HG03159 (cell line): ENCODE measurements at regions not wholly inside any gene's neighbourhood (a gene's known extent, or its start where the extent isn't known, plus 50 kb on each side); places are given as distances from the start of the nearest gene placed in this dataset.
"Not testable (repeated sequence)": the region's sequence is repeated elsewhere in the genome, so short reads cannot be mapped to it uniquely, and the experiment has no call there.

Experiments used
- ATAC-seq: cut with Tn5 transposase; IDR thresholded peaks from one replicate; pipeline ENCODE4 v1.9.1; 2021; ENCODE audit warnings: mild to moderate bottlenecking, moderate library complexity; ENCODE audit not compliant: unreplicated experiment

DNA sequence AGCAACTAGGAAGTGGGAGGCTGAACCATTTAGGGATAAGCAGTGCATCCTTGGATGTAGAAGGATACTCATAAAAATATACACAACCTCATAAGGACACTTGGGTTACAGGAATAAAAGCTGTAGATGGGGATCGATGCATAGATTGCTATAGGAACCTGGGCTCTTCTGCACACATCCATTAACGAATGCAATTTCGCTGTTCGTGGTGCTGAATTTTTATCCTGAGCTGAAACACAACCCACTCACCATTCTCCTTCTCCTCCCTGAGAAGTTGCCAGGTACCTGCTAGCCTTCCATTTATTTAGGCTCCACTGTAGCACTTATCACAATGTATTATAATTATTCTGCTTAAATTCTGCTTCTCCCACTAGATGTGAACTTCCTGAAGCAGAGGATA lies 320.6 kb upstream of the BRINP1 start:
- no peak for ATAC-seq

- ATAC-seq = no peak
Observed at GRCh38 chr9:119688547-119688946, 319.3 kb upstream of the BRINP1 start.

DNA sequence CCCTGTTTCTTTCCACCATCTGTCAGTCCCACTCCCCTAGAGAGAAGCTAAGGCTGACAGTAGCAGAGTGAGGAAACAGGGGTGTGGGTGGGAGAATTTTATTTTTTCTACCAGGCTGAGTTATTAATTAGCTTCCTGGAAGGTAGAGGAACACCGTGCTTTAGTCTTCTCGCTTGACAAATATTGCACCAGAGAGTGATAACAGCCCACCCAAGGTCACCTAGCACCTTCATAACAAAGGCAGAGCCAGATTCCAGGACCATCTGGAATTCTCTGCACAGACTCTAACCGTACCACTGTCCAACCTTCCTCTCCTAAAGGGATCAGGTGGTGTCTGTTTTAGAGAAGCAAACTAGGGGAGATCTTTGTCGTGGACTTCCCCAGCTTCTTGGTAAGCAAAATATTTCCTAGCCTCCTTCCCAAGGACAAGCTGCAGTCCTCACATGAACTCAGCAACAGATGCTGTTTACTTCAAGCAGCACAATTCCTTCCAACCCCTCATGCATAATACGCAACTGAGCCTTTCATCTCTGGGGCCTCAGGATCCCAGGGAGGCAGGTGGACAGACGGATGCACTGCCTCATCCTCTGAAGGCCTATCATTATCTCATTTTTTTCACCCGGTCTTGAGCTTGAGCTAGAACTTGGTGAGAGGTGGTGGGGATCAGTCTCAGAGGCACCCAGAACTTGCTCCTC lies 308.7 kb upstream of the BRINP1 start:
- ATAC-seq = no peak

DNA sequence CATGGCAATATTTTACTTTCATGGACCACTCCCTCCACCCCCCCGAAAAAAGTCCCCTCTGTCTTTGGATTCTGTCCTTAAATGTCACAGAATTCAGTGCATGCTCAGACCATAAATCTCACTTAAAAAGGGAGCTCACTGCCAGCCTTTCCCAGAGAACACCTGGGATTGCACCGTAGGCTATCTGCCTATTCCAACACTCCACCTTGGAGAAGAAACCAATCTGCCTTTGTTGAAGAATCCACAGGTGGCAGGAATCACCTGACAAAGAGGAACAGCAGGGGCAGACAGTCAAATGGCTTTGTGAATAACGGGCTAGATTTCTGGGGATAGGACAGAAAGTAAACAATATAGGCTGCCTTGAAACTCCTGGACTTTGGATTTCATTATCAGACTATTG lies 306.7 kb upstream of the BRINP1 start:
- ATAC-seq = no peak

DNA sequence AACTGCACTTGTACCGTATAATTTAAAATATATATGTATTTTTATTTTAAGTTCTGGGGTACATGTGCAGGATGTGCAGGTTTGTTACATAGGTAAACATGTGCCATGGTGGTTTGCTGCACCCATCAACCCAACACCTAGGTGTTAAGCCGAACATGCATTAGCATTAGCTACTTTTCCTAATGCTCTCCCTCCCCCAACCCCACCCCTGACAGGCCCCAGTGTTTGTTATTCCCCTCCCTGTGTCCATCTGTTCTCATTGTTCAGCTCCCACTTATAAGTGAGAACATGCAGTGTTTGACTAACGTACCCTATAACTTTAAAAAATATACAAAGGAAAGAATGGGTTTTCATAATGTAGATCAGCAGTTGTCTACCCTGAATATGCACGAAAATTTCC lies 303.5 kb upstream of the BRINP1 start:
- not testable (repeated sequence) for ATAC-seq

GRCh38 chr9:119667916-119668315 lies 298.7 kb upstream of the BRINP1 start:
- ATAC-seq = no peak

- ATAC-seq = no peak
Observed at GRCh38 chr9:119667163-119667562, 297.9 kb upstream of the BRINP1 start.

GRCh38 chr9:119662329-119662728 lies 293.1 kb upstream of the BRINP1 start:
- no peak for ATAC-seq

DNA sequence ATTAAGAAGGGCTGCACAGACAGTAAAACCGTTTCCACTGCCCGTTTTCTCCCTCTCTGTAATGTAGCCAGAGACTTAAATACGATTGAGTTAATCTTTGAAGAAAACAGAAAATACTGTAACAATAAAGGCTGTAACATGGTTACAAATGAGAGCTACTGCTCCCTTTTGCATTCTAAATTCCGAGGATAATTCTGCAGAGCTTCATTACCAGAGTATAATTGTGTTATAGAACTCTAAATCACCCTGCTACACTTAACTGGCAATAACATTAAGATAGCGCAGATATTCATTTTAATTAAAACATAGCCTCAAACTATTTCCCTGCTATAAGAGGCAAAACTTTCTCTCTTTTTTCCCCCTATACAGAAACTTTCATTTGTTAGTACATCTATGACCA lies 283.7 kb upstream of the BRINP1 start:
- no peak for ATAC-seq

DNA sequence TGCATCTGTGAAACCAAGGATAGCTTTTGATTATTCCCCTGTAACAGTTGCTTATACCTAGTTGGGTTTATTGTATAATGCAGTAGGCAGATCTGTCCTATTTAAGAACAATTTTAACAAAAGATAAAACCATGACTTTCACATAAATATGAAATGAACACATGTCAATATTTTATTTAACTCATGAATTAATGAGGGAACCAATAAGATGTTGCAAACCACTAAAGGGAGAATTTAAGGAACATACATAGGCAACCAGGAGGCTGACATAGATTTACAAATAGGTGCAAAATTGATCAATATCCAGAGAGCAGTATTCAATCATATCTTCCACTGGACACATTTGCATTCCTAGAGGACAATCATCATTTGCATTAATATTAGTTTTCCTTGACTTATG lies 280.0 kb upstream of the BRINP1 start:
- no peak for ATAC-seq

GRCh38 chr9:119639287-119639955 lies 270.2 kb upstream of the BRINP1 start:
- no peak for ATAC-seq

DNA sequence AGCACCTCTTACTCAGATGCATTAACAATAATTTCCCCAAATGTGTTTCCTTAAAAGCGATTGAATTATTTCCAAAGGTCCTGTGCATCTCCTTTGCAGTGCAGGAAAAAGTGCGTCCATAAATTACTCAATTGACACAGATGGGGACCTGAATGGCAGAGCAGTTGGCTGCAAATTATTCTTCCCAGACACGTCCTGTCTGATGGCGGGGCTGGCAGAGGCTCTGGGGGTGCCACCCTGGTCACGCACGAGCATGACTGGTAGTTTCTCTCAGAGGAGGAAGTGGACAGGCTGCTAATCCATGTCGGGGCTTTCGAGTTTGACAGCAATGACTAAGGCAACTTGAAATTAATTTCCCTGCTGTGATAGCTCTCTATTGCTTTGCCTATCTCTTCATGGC lies 264.8 kb upstream of the BRINP1 start:
- ATAC-seq = no peak

- no peak for ATAC-seq
Observed at GRCh38 chr9:119611565-119611964, 242.3 kb upstream of the BRINP1 start.

GRCh38 chr9:119609277-119609971 lies 240.2 kb upstream of the BRINP1 start:
- no peak for ATAC-seq

DNA sequence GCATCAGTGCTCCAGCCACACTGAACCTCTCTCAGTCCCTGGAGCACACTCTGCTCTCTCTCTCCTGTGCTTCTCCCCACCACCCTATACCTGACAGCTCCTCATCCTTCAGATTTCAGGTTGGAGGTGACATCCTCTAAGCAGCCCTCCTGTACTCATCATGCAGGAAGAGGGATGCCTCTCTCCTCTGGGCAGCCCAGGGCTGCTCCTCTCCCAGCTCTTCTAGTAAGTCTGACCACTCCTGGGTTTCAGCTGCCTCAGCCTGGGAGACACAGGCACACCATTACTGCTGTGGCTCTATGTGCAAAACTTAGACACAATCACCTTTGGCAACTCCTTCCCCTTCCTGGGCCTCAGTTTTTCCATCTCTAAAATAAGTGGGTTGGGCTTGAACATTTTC lies 232.4 kb upstream of the BRINP1 start:
- no peak for ATAC-seq

DNA sequence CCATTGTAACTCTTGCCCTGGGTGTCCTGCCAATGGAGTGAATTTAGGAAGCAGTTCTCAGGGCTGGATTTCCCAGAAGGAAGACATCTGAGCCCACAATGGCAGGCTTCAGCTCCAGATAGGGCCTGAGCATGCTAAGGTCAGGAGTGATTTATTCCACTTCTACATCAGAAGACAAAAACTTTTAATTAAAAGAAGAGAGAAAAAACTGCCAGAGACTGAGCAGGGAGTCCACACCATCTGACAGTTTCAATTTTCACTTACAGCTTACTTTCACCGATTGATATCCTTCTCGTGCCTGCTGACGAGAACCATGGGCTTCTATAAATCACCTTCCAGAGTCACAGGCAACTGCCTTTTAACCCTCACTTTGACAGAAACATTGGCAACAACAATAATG lies 228.3 kb upstream of the BRINP1 start:
- no peak for ATAC-seq

DNA sequence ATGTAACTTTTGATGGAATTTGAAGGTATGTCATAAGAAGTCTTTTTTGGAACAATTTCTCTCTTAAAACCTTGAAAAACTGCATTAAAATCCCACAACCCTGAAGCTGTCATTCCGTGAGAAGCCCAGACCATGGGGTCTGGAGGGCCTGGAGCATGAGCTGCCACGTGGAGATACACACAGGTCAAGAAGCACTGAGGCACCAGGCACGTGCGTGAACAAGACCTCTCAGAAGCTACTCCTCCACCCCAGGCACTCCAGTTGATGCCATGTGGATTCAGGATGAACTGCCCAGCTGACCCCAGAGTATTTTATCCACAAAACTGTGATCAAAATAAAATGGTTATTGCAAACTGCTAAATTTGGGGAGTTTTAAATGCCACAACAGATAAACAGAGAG lies 227.5 kb upstream of the BRINP1 start:
- no peak for ATAC-seq

- no peak for ATAC-seq
Observed at GRCh38 chr9:119588874-119589744, 219.9 kb upstream of the BRINP1 start.

GRCh38 chr9:119577881-119578280 lies 208.6 kb upstream of the BRINP1 start:
- no peak for ATAC-seq

DNA sequence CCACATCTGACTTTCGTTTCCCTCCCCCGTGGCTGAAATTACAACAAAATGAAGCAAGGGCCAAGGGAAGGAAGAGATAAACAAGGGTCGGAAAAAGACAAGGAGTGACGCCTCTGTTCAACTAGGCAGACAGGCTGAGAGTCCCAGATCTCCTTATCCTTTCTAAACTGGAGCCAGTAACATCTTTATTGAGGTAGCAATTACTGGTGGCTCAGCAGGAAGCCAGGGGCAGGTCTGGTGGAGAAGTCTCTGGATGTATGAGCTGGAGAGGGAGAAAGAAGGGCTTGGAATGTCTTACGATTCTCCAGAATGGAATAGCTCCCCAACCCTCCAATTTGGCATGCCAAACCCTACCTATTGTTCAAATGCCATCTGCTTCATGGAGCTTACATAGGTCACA lies 190.8 kb upstream of the BRINP1 start:
- ATAC-seq = no peak

GRCh38 chr9:119559056-119559455 lies 189.8 kb upstream of the BRINP1 start:
- no peak for ATAC-seq
